Upper lobe of left lung (tissue), 6 donors: ENCODE measurements at regions not wholly inside any gene's neighbourhood (a gene's known extent, or its start where the extent isn't known, plus 50 kb on each side); places are given as distances from the start of the nearest gene placed in this dataset.

ENCODE experiments used
- ATAC-seq, 2 donors: fragments of 200-7000 bp; cut with Tn5 transposase; one replicate each; pipeline ENCODE4 v1.9.1; 2022; ENCODE audit warnings: mild to moderate bottlenecking in 2 of 2, moderate library complexity in 2 of 2; ENCODE audit not compliant: low FRiP score in 2 of 2
- DNase-seq, 2 donors: peaks; one replicate each; pipeline ENCODE4 v3.0.0-alpha.2; 2019 to 2020
- H3K27ac ChIP-seq, 4 donors: fragments of 200-600 bp; sonication (generic); one replicate each; pipeline ENCODE4 v1.5.1; 2016 to 2019
- H3K27me3 ChIP-seq, 4 donors: fragments of 200-600 bp; sonication (generic); one replicate each; pipeline ENCODE4 v1.5.1; 2017 to 2019
- H3K36me3 ChIP-seq, 4 donors: fragments of 200-600 bp; sonication (generic); one replicate each; pipeline ENCODE4 v1.5.1; 2016 to 2019
- H3K4me1 ChIP-seq, 4 donors: fragments of 200-600 bp; sonication (generic); one replicate each; pipeline ENCODE4 v1.5.1; 2018 to 2019
- H3K4me3 ChIP-seq, 4 donors: fragments of 200-600 bp; sonication (generic); one replicate each; pipeline ENCODE4 v1.5.1; 2017 to 2019; ENCODE audit warnings: mild to moderate bottlenecking in 2 of 4, moderate library complexity in 1 of 4
- H3K9me3 ChIP-seq, 4 donors: fragments of 200-600 bp; sonication (generic); one replicate each; pipeline ENCODE4 v1.5.1; 2018 to 2019
- EP300 ChIP-seq, 4 donors: sonication (generic); formaldehyde crosslinking; IDR thresholded peaks; one replicate each; pipeline ENCODE4 v1.5.1; 2017; ENCODE audit warnings: antibody characterized with exemption in 4 of 4, control low read depth in 2 of 4
- POLR2A ChIP-seq, 4 donors: fragments of 450-650 bp; IDR thresholded peaks; one replicate each; pipeline ENCODE4 v1.5.1; 2016 to 2017; ENCODE audit warnings: antibody characterized with exemption in 4 of 4, mild to moderate bottlenecking in 2 of 4
- POLR2AphosphoS5 ChIP-seq, 2 donors: sonication (generic); formaldehyde crosslinking; IDR thresholded peaks; one replicate each; pipeline ENCODE4 v1.5.1; 2017; ENCODE audit warnings: antibody characterized with exemption in 2 of 2
- WGBS, 2 donors: methylation state at CpG; one replicate each; pipeline ENCODE4 v1.1.5; 2017 to 2018; 5-methylcytosine and 5-hydroxymethylcytosine counted together
- TF ChIP-seq, protein P1 (sequence below), 6 experiments: fragments of 450-650 bp in 4 of 6; fragments of 200-600 bp in 2 of 6; sonication (generic) in 2 of 6; IDR thresholded peaks; one replicate each; pipeline ENCODE4 v1.5.1; 2016 to 2019; ENCODE audit warnings: antibody characterized with exemption in 6 of 6
- donor health status: DM: no; HTN: no; CAD: no; lungs with moderate emphysema.
- donor health status: DM: no; HTN: yes; CAD: no; lungs with severe emphysema.

GRCh38 chr20:59110607-59111006 lies 53.0 kb upstream of the ZNF831 start:
- 75 to 84% methylated on average over 1 of the region's 1 CpG for WGBS, 2 donors
- ATAC-seq, result no peak
- DNase-seq, result no peak
- Histone ChIP-seq H3K4me1 (no peaks in the 10 kb centered on the region), H3K27ac (no peak overlapping the region), H3K27me3 (no peaks in the 10 kb centered on the region), H3K4me3 (no peak overlapping the region), H3K36me3 (no peaks in the 10 kb centered on the region), H3K9me3 (no peaks in the 10 kb centered on the region)
- TF ChIP-seq, protein P1, sequence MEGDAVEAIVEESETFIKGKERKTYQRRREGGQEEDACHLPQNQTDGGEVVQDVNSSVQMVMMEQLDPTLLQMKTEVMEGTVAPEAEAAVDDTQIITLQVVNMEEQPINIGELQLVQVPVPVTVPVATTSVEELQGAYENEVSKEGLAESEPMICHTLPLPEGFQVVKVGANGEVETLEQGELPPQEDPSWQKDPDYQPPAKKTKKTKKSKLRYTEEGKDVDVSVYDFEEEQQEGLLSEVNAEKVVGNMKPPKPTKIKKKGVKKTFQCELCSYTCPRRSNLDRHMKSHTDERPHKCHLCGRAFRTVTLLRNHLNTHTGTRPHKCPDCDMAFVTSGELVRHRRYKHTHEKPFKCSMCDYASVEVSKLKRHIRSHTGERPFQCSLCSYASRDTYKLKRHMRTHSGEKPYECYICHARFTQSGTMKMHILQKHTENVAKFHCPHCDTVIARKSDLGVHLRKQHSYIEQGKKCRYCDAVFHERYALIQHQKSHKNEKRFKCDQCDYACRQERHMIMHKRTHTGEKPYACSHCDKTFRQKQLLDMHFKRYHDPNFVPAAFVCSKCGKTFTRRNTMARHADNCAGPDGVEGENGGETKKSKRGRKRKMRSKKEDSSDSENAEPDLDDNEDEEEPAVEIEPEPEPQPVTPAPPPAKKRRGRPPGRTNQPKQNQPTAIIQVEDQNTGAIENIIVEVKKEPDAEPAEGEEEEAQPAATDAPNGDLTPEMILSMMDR (IDR thresholded peaks at IDR 0.05), result no peak
- TF ChIP-seq POLR2A (IDR thresholded peaks at IDR 0.05) (no peak), EP300 (IDR thresholded peaks at IDR 0.05) (no peak), POLR2AphosphoS5 (IDR thresholded peaks at IDR 0.05) (no peak)

DNA sequence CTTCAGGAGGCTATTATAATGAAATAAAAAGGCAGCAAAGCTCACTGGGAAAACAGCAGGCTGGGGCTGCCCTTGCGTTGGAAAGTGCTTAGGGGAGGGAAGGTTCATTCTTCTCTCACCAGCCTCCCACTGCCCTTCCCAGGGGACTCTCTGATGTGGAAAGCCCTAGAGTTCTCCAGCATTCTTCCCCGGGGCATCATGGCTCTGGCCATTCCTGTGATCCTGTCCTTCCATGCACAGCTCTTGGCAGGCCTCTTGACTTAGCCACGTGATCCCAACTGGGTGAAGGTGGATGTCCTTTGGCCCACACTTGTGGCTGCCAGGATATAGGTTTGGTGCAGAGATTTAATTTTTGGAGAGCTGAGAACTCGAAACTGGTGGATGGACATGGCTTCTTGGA lies 58.0 kb upstream of the ZNF831 start:
- DNase-seq (no peak), ATAC-seq (no peak)
- Histone ChIP-seq H3K9me3 (no peaks in the 10 kb centered on the region), H3K27ac (no peak overlapping the region), H3K36me3 (no peaks in the 10 kb centered on the region), H3K4me1 (peaks cover 0 to 14% (median 4%) of the 10 kb centered on the region in 4 donors), H3K27me3 (no peaks in the 10 kb centered on the region), H3K4me3 (no peak overlapping the region)
- TF ChIP-seq EP300 (IDR thresholded peaks at IDR 0.05) (no peak), POLR2A (IDR thresholded peaks at IDR 0.05) (no peak), POLR2AphosphoS5 (IDR thresholded peaks at IDR 0.05) (no peak)
- TF ChIP-seq, protein P1 (IDR thresholded peaks at IDR 0.05), result no peak
- 73 to 80% methylated on average over 3 to 4 of the region's 4 CpGs for WGBS, 2 donors

DNA sequence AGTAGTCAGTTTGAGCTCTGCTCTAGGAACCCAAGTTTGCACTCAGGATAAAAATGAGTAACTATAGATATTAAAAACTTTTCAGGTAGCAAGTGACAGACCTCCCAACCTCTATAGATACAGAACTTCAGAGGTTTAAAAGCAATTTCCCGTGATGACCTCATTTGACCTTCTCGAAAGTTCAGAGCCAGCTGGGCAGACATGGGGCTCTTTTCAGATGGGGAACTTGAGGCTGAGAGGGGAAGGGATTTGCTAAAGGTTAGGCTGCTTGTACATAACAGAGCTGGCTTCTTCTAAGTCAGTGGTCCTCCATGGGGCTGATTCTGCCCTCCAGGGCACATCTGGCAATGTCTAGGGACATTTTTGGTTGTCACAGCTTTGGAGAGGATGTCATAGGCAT lies 58.8 kb upstream of the ZNF831 start:
- Histone ChIP-seq H3K9me3 (no peaks in the 10 kb centered on the region), H3K27ac (no peak overlapping the region), H3K4me1 (peaks cover 0 to 14% (median 4%) of the 10 kb centered on the region in 4 donors), H3K4me3 (no peak overlapping the region), H3K27me3 (no peaks in the 10 kb centered on the region), H3K36me3 (no peaks in the 10 kb centered on the region)
- TF ChIP-seq EP300 (IDR thresholded peaks at IDR 0.05) (no peak), POLR2AphosphoS5 (IDR thresholded peaks at IDR 0.05) (no peak), POLR2A (IDR thresholded peaks at IDR 0.05) (no peak)
- TF ChIP-seq, protein P1 (IDR thresholded peaks at IDR 0.05), result no peak
- WGBS, 2 donors, result 79 to 81% methylated on average over 2 of the region's 2 CpGs
- DNase-seq (no peak), ATAC-seq (no peak)

DNA sequence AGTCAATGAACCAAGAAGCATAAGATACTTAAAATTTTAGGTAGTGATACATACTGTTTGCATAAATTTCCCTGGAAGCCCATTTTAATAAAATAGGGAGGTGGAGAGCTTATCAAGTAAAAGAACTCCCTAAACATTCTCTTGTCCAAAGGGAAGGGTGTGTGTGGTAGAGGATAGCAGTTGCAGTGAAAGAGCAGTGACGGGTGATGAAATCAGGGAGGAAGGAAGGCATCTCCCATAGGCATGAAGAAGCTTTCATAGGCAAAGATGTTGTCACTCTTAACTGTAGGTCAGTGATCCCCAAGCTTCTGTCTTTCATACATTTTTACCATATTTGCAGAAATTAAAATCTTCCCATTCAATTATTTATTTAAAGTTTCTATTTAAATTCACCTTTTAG lies 60.0 kb upstream of the ZNF831 start:
- no peak for TF ChIP-seq POLR2AphosphoS5 (IDR thresholded peaks at IDR 0.05)
- TF ChIP-seq, protein P1 (IDR thresholded peaks at IDR 0.05), result no peak
- TF ChIP-seq POLR2A (IDR thresholded peaks at IDR 0.05), result no peak
- no peak for TF ChIP-seq EP300 (IDR thresholded peaks at IDR 0.05)

GRCh38 chr20:59102841-59103299 lies 60.3 kb upstream of the PRELID3B start:
- Histone ChIP-seq H3K36me3 (no peaks in the 10 kb centered on the region), H3K27ac (peak overlapping the region in 2 of 4 donors; percentile 30 to 43), H3K4me3 (no peak overlapping the region), H3K27me3 (no peaks in the 10 kb centered on the region), H3K4me1 (peaks cover 0 to 14% (median 4%) of the 10 kb centered on the region in 4 donors), H3K9me3 (no peaks in the 10 kb centered on the region)
- TF ChIP-seq, protein P1 (IDR thresholded peaks at IDR 0.05), result no peak
- peak in 1 of 2 donors; percentile 38 for ATAC-seq
- DNase-seq, result no peak
- WGBS, 2 donors, result 58 to 71% methylated on average over 4 of the region's 4 CpGs

More for the DNA sequence above, 60.0 kb upstream of the ZNF831 start:
- no peak for DNase-seq
- Histone ChIP-seq H3K4me3 (no peak overlapping the region), H3K9me3 (no peaks in the 10 kb centered on the region), H3K27ac (peak overlapping the region in 1 of 4 donors; percentile 43), H3K4me1 (peaks cover 0 to 14% (median 4%) of the 10 kb centered on the region in 4 donors), H3K36me3 (no peaks in the 10 kb centered on the region), H3K27me3 (no peaks in the 10 kb centered on the region)
- WGBS, 2 donors, result 0 to 75% methylated on average over 1 of the region's 1 CpG
- no peak for ATAC-seq
